CD14-positive monocyte (primary cell): ENCODE measurements at regions not wholly inside any gene's neighbourhood (a gene's known extent, or its start where the extent isn't known, plus 50 kb on each side); places are given as distances from the start of the nearest gene placed in this dataset.
"Not testable (repeated sequence)": the region's sequence is repeated elsewhere in the genome, so short reads cannot be mapped to it uniquely, and the experiment has no call there.

Experiments used
- DNase-seq, 3 donors: peaks; one replicate each; pipeline ENCODE4 v3.0.0-alpha.2; 2011 to 2022
- H2AFZ ChIP-seq: 2 replicates; pipeline ENCODE4 v1.6.0; 2012; ENCODE audit warnings: mild to moderate bottlenecking, low read depth, low read length, inconsistent platforms; ENCODE audit not compliant: insufficient read depth, poor library complexity, severe bottlenecking
- H3K27ac ChIP-seq, 2 donors: 1 replicate in 1 of 2; 2 replicates in 1 of 2; pipeline ENCODE4 v1.5.1; 2012 to 2013; ENCODE audit warnings: low read length in 2 of 2, control low read depth in 1 of 2, inconsistent platforms in 1 of 2, low read depth in 1 of 2, mild to moderate bottlenecking in 1 of 2
- H3K27me3 ChIP-seq, 2 donors: one replicate each; pipeline versions ENCODE4 v1.6.0 to v1.6.1; 2011 to 2013; ENCODE audit warnings: low read length in 2 of 2; ENCODE audit not compliant: control insufficient read depth in 2 of 2, insufficient read depth in 2 of 2
- H3K36me3 ChIP-seq, 2 donors: replicated peaks in 1 of 2; 1 replicate in 1 of 2; 2 replicates in 1 of 2; pipeline versions ENCODE4 v1.5.1 to v1.6.1; 2012 to 2013; ENCODE audit warnings: low read length in 2 of 2, control low read depth in 1 of 2, inconsistent platforms in 1 of 2, mild to moderate bottlenecking in 1 of 2; ENCODE audit not compliant: insufficient read depth in 2 of 2, control insufficient read depth in 1 of 2
- H3K4me1 ChIP-seq, 2 donors: 1 replicate in 1 of 2; 2 replicates in 1 of 2; pipeline versions ENCODE4 v1.5.1 to v1.6.1; 2012 to 2013; ENCODE audit warnings: low read length in 2 of 2, control low read depth in 1 of 2, inconsistent platforms in 1 of 2, mild to moderate bottlenecking in 1 of 2, moderate library complexity in 1 of 2; ENCODE audit not compliant: insufficient read depth in 2 of 2, control insufficient read depth in 1 of 2
- H3K4me2 ChIP-seq: replicated peaks from 2 replicates; pipeline ENCODE3; 2012; ENCODE audit warnings: low read length, moderate library complexity, mild to moderate bottlenecking; ENCODE audit not compliant: poor library complexity, severe bottlenecking; ENCODE audit errors: extremely low read depth
- H3K4me3 ChIP-seq, 3 experiments: fragments of 200-600 bp in 1 of 3; sonication (generic) in 1 of 3; replicated peaks in 1 of 3; 1 replicate in 2 of 3; 2 replicates in 1 of 3; pipeline ENCODE4 v1.5.1; 2011 to 2013; ENCODE audit warnings: low read length in 3 of 3, mild to moderate bottlenecking in 3 of 3, control low read depth in 2 of 3, low read depth in 2 of 3, inconsistent platforms in 1 of 3, moderate library complexity in 1 of 3
- H3K79me2 ChIP-seq: 2 replicates; pipeline ENCODE4 v1.6.0; 2012; ENCODE audit warnings: mild to moderate bottlenecking, control low read depth, inconsistent platforms, low read length, moderate library complexity; ENCODE audit not compliant: insufficient read depth
- H3K9ac ChIP-seq: 2 replicates; pipeline ENCODE4 v1.6.0; 2017; ENCODE audit warnings: low read length, mild to moderate bottlenecking; ENCODE audit not compliant: insufficient read depth, poor library complexity, severe bottlenecking
- H3K9me3 ChIP-seq, 2 donors: replicated peaks in 1 of 2; 1 replicate in 1 of 2; 2 replicates in 1 of 2; pipeline versions ENCODE4 v1.5.1 to v1.6.1; 2012 to 2013; ENCODE audit warnings: low read length in 2 of 2, control low read depth in 1 of 2; ENCODE audit not compliant: control insufficient read depth in 1 of 2, insufficient read depth in 1 of 2
- H4K20me1 ChIP-seq: 2 replicates; pipeline ENCODE4 v1.6.0; 2012; ENCODE audit warnings: mild to moderate bottlenecking, low read length, control low read depth, moderate library complexity; ENCODE audit not compliant: insufficient read depth
- H3K27ac Mint-ChIP-seq, 7 donors: one replicate each; pipeline ENCODE4 v1.8.0; 2020; ENCODE audit warnings: mild to moderate bottlenecking in 7 of 7, mixed read lengths in 7 of 7, moderate library complexity in 6 of 7, inconsistent platforms in 2 of 7
- H3K27me3 Mint-ChIP-seq, 3 donors: one replicate each; pipeline ENCODE4 v1.8.0; 2021 to 2022; ENCODE audit warnings: low read depth in 3 of 3, mild to moderate bottlenecking in 3 of 3, mixed read lengths in 3 of 3, moderate library complexity in 3 of 3, inconsistent platforms in 1 of 3
- H3K36me3 Mint-ChIP-seq, 2 donors: one replicate each; pipeline ENCODE4 v1.8.0; 2020; ENCODE audit warnings: mixed read lengths in 2 of 2, inconsistent platforms in 1 of 2, mild to moderate bottlenecking in 1 of 2
- H3K4me1 Mint-ChIP-seq: one replicate; pipeline ENCODE4 v1.8.0; 2020; ENCODE audit warnings: mild to moderate bottlenecking, mixed read lengths
- H3K4me3 Mint-ChIP-seq, 2 donors: one replicate each; pipeline ENCODE4 v1.8.0; 2020; ENCODE audit warnings: mild to moderate bottlenecking in 2 of 2, mixed read lengths in 2 of 2, moderate library complexity in 1 of 2
- H3K9me3 Mint-ChIP-seq, 7 donors: one replicate each; pipeline ENCODE4 v1.8.0; 2020 to 2022; ENCODE audit warnings: mixed read lengths in 7 of 7, mild to moderate bottlenecking in 6 of 7, moderate library complexity in 6 of 7, inconsistent platforms in 2 of 7
- WGBS: methylation state at CpG from one replicate; pipeline ENCODE4 v1.1.5; 2013; ENCODE audit warnings: missing lambda C conversion rate; ENCODE audit not compliant: insufficient coverage; 5-methylcytosine and 5-hydroxymethylcytosine counted together
- intact Hi-C, 2 donors: fragments of 100-400 bp; cut with micrococcal nuclease; formaldehyde crosslinking; loops; one replicate each; pipeline versions ENCODE4 v1.15.0 to v1.15.1; 2023

DNA sequence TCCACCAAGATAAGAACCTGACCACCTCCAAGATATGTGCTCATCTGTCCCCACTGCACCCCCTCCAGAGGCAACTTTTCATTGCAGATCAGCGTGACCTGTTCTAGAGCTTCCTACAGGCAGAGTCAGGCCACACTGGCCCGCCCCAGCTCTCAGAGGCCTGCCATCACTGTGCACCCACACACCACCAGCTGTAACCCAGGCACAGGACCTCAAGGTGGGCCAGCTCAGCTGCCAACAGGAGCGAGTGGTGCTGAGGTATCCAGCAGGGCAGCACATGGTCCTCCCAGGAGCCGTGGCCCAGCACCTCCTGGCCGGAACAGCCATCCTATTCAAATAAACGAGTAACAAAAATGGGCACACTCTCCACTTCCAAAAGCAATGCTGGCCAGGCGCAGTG, 189.9 kb upstream of the FOXD4L5 start:
- H2AFZ ChIP-seq, H3K4me2 ChIP-seq, H3K27ac ChIP-seq, H3K27me3 Mint-ChIP-seq, H3K4me1 ChIP-seq, H3K4me1 Mint-ChIP-seq, H3K36me3 Mint-ChIP-seq, H3K4me3 ChIP-seq, intact Hi-C loops, H3K9ac ChIP-seq, H3K79me2 ChIP-seq, H4K20me1 ChIP-seq, H3K27me3 ChIP-seq, H3K36me3 ChIP-seq, DNase-seq, H3K4me3 Mint-ChIP-seq: not testable (repeated sequence)
- peaks cover 9 to 61% (median 27%) of the 10 kb centered on the region in 7 donors for H3K9me3 Mint-ChIP-seq
- H3K27ac Mint-ChIP-seq, result peak overlapping the region in 1 of 7 donors; percentile 20
- H3K9me3 ChIP-seq, result peaks cover 20 to 43% of the 10 kb centered on the region in 2 donors
- 94% methylated on average over 2 of the region's 7 CpGs for WGBS

DNA sequence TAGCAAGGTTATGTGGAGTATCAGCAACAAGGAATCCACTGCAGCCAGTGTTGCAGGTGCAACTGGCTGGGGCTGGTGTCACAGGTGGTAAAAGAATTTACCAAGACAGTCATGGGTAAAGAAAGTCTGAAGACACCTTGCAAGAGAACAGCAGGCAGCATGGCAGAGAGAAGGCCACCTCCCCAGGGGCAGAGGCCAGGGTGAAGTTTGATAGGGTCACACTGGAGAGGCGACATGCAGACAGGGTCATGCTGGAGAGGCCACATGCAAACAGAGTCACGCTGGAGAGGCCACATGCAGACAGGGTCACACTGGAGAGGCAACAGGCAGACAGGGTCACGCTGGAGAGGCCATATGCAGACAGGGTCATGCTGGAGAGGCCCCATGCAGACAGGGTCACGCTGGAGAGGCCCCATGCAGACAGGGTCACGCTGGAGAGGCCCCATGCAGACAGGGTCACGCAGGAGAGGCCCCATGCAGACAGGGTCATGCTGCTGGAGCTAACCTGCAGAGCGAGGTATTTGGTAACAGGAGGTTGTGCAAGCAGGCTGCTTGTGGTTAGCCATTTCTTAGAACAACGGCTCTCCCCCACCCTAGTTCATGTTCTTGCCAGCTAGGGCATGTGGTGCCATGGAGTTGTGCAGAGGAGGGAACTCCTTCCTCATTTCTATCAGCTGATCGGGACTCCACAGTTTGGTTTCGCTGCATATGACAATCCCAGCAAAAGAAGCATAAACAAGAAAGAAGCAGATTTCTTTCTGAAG, 188.2 kb upstream of the FOXD4L5 start:
- H3K36me3 ChIP-seq, result not testable (repeated sequence)

DNA sequence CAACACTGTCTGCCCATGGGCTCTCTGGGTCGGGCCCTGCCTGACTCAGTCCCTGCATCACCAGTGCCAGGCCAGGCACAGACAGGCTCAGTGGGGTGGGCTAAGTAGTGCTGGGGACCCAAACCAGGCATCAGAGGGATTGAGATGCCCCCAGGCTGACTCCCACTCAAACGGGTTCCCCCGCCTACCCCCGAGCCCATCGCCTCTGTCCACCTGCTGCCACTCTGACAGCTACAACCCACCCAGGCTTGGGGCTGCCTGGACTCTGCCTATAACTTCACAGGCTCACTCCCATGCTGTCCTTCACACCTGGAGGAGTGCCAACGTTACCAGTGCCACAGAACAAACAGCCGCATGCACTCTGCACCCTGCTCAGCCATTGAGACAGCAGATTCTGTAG, 186.1 kb upstream of the FOXD4L5 start:
- H3K27me3 Mint-ChIP-seq, H4K20me1 ChIP-seq, H3K4me3 Mint-ChIP-seq, H3K9ac ChIP-seq, H3K36me3 ChIP-seq, H3K27ac Mint-ChIP-seq, H3K79me2 ChIP-seq, intact Hi-C loops, H3K4me2 ChIP-seq, H3K4me1 ChIP-seq, H3K27ac ChIP-seq, H3K36me3 Mint-ChIP-seq, H3K4me1 Mint-ChIP-seq, DNase-seq, H2AFZ ChIP-seq, H3K27me3 ChIP-seq, H3K4me3 ChIP-seq: not testable (repeated sequence)
- peaks cover 21 to 69% of the 10 kb centered on the region in 2 donors for H3K9me3 ChIP-seq
- 92% methylated on average over 4 of the region's 7 CpGs for WGBS
- H3K9me3 Mint-ChIP-seq, result peaks cover 9 to 70% (median 29%) of the 10 kb centered on the region in 7 donors

More for the DNA sequence above, 188.2 kb upstream of the FOXD4L5 start:
- H3K4me2 ChIP-seq, H4K20me1 ChIP-seq, H3K4me3 Mint-ChIP-seq, H3K9ac ChIP-seq, H3K4me1 Mint-ChIP-seq, H3K36me3 Mint-ChIP-seq, H3K27me3 Mint-ChIP-seq, H3K4me1 ChIP-seq, intact Hi-C loops, H3K79me2 ChIP-seq, H3K27me3 ChIP-seq, H2AFZ ChIP-seq, H3K27ac ChIP-seq, H3K27ac Mint-ChIP-seq, H3K4me3 ChIP-seq: not testable (repeated sequence)
- peak in 1 of 3 donors; percentile 11 for DNase-seq
- H3K9me3 ChIP-seq, result peaks cover 21 to 54% of the 10 kb centered on the region in 2 donors
- peaks cover 9 to 71% (median 33%) of the 10 kb centered on the region in 7 donors for H3K9me3 Mint-ChIP-seq
- 61% methylated on average over 5 of the region's 10 CpGs for WGBS

DNA sequence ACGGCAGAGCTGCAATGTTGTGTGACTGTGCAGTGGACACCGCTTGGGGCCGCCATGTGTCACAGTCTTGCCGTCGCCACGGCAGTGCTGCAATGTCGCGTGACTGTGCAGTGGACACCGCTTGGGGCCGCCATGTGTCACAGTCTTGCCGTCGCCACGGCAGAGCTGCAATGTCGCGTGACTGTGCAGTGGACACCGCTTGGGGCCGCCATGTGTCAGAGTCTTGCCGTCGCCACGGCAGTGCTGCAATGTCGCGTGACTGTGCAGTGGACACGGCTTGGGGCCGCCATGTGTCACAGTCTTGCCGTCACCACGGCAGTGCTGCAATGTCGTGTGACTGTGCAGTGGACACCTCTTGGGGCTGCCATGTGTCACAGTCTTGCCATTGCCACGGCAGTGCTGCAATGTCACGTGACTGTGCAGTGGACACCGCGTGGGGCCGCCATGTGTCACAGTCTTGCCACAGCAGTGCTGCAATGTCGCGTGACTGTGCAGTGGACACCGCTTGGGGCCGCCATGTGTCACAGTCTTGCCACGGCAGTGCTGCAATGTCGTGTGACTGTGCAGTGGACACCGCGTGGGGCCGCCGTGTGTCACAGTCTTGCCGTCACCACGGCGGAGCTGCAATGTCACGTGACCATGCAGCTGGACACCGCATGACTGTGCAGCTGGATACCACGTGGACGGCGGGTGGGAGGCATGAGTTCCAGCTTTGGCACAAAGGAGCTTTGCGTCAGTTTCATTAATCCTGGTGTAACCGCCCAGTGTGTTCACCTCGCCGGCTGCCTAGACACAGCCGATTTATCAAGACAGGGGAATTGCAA, 182.1 kb upstream of the FOXD4L5 start:
- H3K36me3 Mint-ChIP-seq, H3K4me1 Mint-ChIP-seq, H3K4me1 ChIP-seq, H4K20me1 ChIP-seq, H3K4me2 ChIP-seq, H3K79me2 ChIP-seq, DNase-seq, H3K36me3 ChIP-seq, H3K4me3 ChIP-seq, intact Hi-C loops, H3K4me3 Mint-ChIP-seq, H3K9ac ChIP-seq, H2AFZ ChIP-seq, H3K27me3 Mint-ChIP-seq, H3K27ac ChIP-seq, H3K27ac Mint-ChIP-seq, H3K27me3 ChIP-seq: not testable (repeated sequence)
- 94% methylated on average over 40 of the region's 55 CpGs for WGBS
- H3K9me3 Mint-ChIP-seq, result peaks cover 20 to 69% (median 36%) of the 10 kb centered on the region in 7 donors
- H3K9me3 ChIP-seq, result peaks cover 24 to 55% of the 10 kb centered on the region in 2 donors
